ENCODE measurements at regions not wholly inside any gene's neighbourhood (a gene's known extent, or its start where the extent isn't known, plus 50 kb on each side); places are given as distances from the start of the nearest gene placed in this dataset.

DNA sequence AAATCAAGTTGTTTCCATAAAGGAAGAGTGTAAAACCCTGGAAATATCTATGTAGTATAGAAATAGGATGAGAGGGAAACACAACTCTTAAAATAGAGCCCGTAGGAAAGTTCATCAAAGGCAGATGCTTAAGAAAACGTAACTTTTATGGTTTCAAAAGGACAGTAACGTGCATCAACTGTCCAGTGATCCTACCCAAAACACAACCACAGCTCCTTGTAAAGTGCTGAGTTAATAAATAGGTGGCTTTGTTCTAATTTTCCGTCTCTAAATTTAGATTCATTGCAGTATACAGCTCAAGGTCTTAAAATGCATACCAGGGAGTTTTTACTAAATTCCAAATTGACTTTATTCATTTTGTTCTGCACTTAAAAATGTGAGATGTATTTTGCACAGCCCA is 282.1 kb upstream of the ID2 start (continued):
- TF ChIP-seq, protein P1, sequence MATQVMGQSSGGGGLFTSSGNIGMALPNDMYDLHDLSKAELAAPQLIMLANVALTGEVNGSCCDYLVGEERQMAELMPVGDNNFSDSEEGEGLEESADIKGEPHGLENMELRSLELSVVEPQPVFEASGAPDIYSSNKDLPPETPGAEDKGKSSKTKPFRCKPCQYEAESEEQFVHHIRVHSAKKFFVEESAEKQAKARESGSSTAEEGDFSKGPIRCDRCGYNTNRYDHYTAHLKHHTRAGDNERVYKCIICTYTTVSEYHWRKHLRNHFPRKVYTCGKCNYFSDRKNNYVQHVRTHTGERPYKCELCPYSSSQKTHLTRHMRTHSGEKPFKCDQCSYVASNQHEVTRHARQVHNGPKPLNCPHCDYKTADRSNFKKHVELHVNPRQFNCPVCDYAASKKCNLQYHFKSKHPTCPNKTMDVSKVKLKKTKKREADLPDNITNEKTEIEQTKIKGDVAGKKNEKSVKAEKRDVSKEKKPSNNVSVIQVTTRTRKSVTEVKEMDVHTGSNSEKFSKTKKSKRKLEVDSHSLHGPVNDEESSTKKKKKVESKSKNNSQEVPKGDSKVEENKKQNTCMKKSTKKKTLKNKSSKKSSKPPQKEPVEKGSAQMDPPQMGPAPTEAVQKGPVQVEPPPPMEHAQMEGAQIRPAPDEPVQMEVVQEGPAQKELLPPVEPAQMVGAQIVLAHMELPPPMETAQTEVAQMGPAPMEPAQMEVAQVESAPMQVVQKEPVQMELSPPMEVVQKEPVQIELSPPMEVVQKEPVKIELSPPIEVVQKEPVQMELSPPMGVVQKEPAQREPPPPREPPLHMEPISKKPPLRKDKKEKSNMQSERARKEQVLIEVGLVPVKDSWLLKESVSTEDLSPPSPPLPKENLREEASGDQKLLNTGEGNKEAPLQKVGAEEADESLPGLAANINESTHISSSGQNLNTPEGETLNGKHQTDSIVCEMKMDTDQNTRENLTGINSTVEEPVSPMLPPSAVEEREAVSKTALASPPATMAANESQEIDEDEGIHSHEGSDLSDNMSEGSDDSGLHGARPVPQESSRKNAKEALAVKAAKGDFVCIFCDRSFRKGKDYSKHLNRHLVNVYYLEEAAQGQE (IDR thresholded peaks at IDR 0.05), result no peak
- TF ChIP-seq HEYL (CRISPR knock-in tag; IDR thresholded peaks at IDR 0.05), result no peak
- TF ChIP-seq, protein P2, sequence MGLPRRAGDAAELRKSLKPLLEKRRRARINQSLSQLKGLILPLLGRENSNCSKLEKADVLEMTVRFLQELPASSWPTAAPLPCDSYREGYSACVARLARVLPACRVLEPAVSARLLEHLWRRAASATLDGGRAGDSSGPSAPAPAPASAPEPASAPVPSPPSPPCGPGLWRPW (IDR thresholded peaks at IDR 0.05), result no peak
- TF ChIP-seq FOXS1 (CRISPR knock-in tag; IDR thresholded peaks at IDR 0.05), result no peak

DNA sequence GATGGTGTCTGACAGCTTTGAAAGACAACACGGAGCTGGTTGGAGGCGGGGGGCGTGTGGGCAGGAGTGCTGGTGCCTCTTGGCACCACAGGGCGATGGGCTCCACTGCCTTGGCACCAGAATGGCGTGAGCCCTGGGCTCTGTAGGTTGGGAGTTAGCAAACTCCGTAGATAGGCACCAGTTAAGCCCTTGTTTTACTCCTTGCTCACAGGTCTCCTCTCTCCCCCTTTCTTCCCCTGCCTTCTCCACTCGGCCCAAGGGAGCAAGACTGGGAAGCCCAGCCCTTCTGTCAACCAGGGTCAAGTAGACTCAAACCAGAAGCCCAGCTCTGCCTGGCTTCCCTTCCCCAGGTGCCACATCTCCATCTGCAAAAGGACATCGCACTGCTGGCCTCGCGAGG is 281.7 kb upstream of the ID2 start:
- WGBS (ENCODE audit: missing lambda C conversion rate), result 60% methylated on average over 10 of the region's 10 CpGs
- no peaks in the 10 kb centered on the region for H3K9me3 ChIP-seq
- no peak overlapping the region for H3K27ac ChIP-seq
- H3K4me3 ChIP-seq, result no peak overlapping the region
- POLR2A ChIA-PET, result no interaction called here
- no peak for ATAC-seq
- no peak for FAIRE-seq
- H3K4me2 ChIP-seq, result no peak overlapping the region
- DNase-seq (ENCODE audit: low read depth in 1 of 2, low spot score in 1 of 2), result no peak
- H3K4me1 ChIP-seq, result no peaks in the 10 kb centered on the region
- TF ChIP-seq MAZ (IDR thresholded peaks at IDR 0.05; ENCODE audit: borderline replicate concordance, low read depth, low read length) (no peak), TP53 (CRISPR knock-in tag; IDR thresholded peaks at IDR 0.05) (no peak), CHD4 (IDR thresholded peaks at IDR 0.05; ENCODE audit: borderline replicate concordance) (no peak), POLR2AphosphoS2 (conservative IDR thresholded peaks at IDR 0.05; ENCODE audit: low read length) (no peak), ZFP36 (IDR thresholded peaks at IDR 0.05; ENCODE audit: borderline replicate concordance, partially characterized antibody) (no peak), EHF (CRISPR knock-in tag; IDR thresholded peaks at IDR 0.05) (no peak)
- CTCF ChIA-PET, result interaction anchor here (0.5 kb wide), 1 partner anchor 864 kb away, joined by 3 read pairs; no protein-coding TSS in a partner anchor

DNA sequence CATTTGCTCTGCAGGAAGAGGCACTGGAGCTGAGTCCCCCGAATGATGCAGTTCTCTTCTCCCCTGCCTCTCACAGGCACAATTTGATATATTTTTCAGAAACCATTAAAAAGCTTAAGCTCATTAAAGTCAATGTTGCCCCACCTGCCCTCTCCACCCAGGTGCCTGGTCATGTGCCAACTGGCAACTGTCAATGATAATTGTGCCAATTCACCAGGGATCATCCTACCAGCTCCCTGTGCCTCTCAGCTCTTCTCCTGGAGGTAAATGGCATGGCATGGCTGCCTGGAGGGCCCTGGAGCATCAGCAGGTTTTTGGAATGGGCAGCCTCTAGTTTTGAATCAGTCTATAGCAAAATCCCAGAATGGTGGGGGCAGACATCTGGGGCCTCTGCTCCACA is 279.6 kb upstream of the ID2 start:
- FAIRE-seq (no peak), DNase-seq (ENCODE audit: low read depth in 1 of 2, low spot score in 1 of 2) (no peak), ATAC-seq (no peak)
- 31% methylated on average over 1 of the region's 1 CpG for WGBS (ENCODE audit: missing lambda C conversion rate)
- H3K4me2 ChIP-seq, result no peak overlapping the region
- no peak overlapping the region for H3K27ac ChIP-seq
- ChIA-PET POLR2A (no interaction called here), CTCF (no interaction called here)
- H3K9me3 ChIP-seq, result no peaks in the 10 kb centered on the region
- H3K4me3 ChIP-seq, result no peak overlapping the region
- TF ChIP-seq HOXB5 (CRISPR knock-in tag; IDR thresholded peaks at IDR 0.05) (no peak), EHF (CRISPR knock-in tag; IDR thresholded peaks at IDR 0.05) (no peak)
- no peaks in the 10 kb centered on the region for H3K4me1 ChIP-seq

DNA sequence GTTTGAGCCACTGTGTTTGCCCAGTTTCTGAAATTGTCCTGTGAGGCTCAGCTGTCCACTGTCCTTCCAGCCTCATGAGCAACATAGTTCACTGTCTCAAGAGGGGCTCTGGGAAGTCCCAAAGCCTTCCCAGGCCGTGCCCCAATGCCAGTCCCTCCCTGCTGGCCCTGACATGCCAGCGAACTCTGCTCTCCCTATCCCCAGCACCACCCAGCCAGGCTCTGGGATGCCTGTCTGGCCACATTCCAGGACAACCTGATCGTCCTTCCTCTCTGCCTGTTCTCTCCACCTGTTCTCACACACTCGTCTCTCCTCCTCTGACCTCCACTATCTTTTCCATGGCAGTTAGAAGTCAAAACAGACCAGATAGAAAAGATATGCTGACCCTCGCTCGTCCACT is 278.0 kb upstream of the ID2 start:
- no peak for TF ChIP-seq RNF2 (IDR thresholded peaks at IDR 0.05; ENCODE audit: borderline replicate concordance, low read depth)
- no peak for TF ChIP-seq ZNF302 (CRISPR knock-in tag; IDR thresholded peaks at IDR 0.05)
- TF ChIP-seq ESRRA (IDR thresholded peaks at IDR 0.05; ENCODE audit: borderline replicate concordance, low read length), result no peak
- TF ChIP-seq HEYL (CRISPR knock-in tag; IDR thresholded peaks at IDR 0.05), result no peak
- TF ChIP-seq CEBPB (IDR thresholded peaks at IDR 0.05), result no peak
- no peak for TF ChIP-seq KDM5A (IDR thresholded peaks at IDR 0.05)
- TF ChIP-seq, protein P3, sequence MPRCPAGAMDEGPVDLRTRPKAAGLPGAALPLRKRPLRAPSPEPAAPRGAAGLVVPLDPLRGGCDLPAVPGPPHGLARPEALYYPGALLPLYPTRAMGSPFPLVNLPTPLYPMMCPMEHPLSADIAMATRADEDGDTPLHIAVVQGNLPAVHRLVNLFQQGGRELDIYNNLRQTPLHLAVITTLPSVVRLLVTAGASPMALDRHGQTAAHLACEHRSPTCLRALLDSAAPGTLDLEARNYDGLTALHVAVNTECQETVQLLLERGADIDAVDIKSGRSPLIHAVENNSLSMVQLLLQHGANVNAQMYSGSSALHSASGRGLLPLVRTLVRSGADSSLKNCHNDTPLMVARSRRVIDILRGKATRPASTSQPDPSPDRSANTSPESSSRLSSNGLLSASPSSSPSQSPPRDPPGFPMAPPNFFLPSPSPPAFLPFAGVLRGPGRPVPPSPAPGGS (IDR thresholded peaks at IDR 0.05), result no peak
- TF ChIP-seq CHD2 (IDR thresholded peaks at IDR 0.05; ENCODE audit: low read length, partially characterized antibody), result no peak
- no peak for TF ChIP-seq POLR2A (IDR thresholded peaks at IDR 0.05; ENCODE audit: low read length)
- TF ChIP-seq NR3C1 (IDR thresholded peaks at IDR 0.05), result no peak
- no peak for TF ChIP-seq EP300 (IDR thresholded peaks at IDR 0.05)
- no peak for TF ChIP-seq BHLHE40 (IDR thresholded peaks at IDR 0.05; ENCODE audit: low read depth, low read length)
- no peak for TF ChIP-seq KDM1A (IDR thresholded peaks at IDR 0.05; ENCODE audit: low read depth)
- TF ChIP-seq, protein P2 (IDR thresholded peaks at IDR 0.05), result no peak
- Histone ChIP-seq H3K27ac (no peak overlapping the region), H3K9me3 (no peaks in the 10 kb centered on the region), H3K4me3 (no peak overlapping the region), H3K4me2 (no peak overlapping the region), H3K4me1 (peaks cover 2% of the 10 kb centered on the region; the same call in 2 of the 3 replicates)
- ChIA-PET CTCF (no interaction called here), POLR2A (no interaction called here)
- WGBS (ENCODE audit: missing lambda C conversion rate), result 59% methylated on average over 6 of the region's 6 CpGs
- DNase-seq (ENCODE audit: low read depth in 1 of 2, low spot score in 1 of 2) (no peak), ATAC-seq (no peak), FAIRE-seq (no peak)
